Right renal cortex interstitium (tissue), 3 donors: ENCODE measurements at regions not wholly inside any gene's neighbourhood (a gene's known extent, or its start where the extent isn't known, plus 50 kb on each side); places are given as distances from the start of the nearest gene placed in this dataset.

Experiments
- DNase-seq, 3 donors: peaks; one replicate each; pipeline ENCODE4 v3.0.0-alpha.2; 2013; ENCODE audit warnings: low read depth in 3 of 3, low spot score in 2 of 3

DNA sequence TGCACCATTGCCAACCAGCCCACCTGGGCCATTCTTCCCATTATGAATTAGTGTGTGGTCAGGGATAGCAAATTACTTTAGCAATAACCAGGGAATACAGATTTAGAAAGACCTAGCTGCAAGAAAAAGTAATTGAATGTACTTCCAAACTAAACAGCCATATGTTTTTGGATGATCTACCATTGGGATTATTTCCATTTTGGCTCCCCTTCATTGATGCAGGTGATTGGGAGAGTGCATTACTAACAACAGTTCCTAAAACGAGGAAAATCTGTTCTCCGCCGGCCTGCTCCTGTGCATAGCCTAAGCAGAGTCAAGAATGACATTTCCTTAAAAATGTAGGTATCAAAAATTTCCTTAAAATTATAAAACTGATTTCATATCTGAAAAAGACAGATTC, 58.5 kb downstream of the MAIP1 start:
- DNase-seq = no peak

DNA sequence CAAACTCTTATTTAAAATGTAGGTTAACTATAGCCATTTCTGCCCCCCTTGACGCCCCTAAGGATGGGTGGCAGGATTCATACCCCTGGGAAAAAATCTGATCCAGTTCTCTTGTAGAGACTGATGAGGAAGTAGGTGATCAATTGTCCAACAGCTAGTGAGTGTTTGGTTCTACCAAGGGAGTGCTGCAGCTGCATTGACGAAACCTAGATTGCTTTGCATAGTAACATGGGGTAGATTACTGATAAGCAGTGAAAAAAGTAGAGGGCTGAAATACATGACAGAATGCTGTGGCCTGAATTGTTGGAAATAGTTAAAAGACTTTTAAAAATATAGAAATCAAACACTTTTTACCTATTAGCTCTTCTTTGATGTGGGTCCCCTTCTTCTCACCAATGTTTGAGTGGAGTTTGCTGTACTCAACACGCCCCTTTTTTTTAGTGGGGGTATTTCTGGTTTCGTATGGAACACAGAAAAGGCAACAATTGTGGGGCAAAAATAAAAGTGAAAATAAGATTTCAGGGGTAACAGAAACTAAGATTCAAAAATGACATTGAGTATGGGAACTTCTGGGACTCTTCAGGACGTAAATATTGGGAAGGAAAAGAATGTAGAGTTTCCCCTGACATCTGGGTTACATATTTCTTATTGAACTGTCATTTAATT, 66.2 kb downstream of the MAIP1 start:
- no peak for DNase-seq

DNA sequence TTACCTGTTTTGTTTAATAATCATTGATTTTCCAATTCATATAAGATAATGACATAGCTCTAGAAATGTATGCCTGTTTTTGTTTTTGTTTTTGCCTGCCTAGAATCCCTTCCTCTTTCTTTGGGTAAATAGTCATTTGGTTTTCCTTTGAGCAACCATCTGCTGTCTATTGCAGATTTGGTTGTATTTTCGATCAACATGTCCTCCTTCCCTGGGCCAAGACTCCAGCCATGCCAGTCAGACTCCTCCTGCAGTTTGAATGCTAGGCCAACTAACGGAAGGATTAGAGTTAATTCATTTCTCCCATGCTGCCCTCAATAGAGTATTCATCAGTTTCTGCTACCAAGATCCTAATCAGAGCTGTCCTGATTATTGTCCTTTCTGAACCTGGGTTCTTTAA, 67.1 kb downstream of the MAIP1 start:
- DNase-seq = no peak

DNA sequence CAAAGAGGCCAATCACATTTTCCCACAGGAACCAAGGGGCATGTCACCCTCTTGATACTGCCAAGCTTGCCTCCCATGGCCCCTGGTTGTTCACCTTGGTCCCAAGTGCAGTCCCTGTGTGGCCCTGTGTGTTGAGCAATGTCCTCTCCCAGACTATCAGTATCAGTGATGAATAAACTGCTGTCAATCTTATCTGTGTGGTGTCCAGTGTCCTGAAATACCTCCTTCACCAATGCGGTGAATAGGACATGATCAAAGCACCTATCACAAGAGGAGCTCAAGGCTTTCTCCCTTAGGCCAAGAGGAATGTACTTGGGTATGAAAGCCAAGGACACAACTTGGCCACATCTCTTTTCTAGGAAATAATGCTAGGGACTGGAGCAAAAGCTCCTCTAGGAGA, 68.2 kb downstream of the MAIP1 start:
- no peak for DNase-seq

DNA sequence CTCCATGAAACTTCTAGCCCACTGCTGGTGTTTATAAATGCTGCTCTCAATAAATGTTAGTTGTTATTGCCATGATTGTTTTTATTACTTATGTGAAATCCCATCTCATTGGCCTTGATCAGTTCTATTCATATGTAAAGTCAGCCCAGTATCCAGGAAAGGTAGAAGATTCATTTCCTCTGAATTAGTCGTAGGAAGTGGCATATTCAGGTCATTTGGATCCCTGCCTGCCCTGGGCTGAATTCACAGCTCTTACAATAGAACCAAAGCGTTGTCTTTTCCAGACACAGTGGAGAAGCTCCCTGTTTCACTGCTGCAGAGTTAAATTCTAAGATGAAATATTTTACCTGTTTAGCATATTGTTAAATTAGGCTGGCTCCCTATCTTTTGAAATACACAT, 70.3 kb downstream of the MAIP1 start:
- no peak for DNase-seq

DNA sequence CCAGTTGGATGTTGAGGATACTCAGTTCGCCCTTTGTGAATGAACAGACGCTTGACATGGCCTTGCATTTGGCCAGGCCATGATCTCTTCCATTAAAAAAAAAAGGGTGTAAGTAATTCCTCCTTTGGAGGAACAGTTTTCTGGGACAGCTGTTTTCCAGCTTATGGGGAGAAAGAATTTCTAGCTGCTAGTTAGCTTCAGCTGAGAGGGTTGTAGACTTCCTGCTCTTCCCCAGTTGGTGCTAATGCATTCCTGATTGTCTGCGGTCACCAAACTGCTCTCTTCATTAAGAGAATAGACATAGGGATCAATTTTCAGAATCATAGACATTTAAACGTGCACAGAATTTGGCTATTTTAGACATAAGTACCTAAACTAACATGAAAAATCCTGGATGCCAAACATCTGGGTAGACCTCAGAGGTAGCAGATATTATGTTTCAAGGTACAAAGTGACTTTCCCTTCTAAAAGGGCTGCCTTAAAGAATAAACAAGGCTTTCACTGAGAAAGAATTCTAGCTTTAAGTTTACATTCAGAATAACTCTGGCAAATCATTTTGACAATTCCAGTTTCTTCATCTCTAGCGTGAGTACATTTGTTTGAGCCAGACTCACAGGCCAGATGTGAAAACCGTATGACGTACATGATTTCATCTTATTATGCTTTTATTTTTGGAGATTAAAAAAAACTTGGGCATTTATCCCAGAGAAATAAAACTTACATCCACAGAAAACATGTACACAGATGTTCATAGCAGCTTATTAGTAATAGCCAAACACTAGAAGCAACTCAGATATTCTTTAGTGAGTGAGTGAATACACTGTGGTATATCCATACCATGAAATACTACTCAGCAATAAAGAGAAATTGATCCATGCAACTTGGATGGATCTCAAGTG, 71.2 kb downstream of the MAIP1 start:
- DNase-seq = no peak

DNA sequence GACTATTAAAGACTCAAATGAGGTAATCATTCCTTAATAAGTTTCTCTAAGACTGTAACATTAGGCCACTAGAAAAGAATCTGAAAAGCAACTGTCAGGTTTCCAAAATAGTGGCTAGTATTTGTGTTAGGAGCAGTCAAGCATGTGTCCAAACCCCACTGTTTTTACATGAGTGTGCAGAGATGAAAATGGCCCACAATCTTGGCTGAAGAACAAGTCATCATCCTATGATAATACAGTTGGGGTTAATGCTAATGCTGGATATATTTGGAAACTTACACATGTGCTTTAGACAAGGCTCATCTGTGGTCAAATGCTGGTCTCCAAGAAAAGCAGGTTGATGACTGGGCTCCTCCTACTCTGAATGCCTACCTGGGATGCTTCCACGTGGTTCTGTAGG, 73.6 kb downstream of the MAIP1 start:
- DNase-seq = no peak

DNA sequence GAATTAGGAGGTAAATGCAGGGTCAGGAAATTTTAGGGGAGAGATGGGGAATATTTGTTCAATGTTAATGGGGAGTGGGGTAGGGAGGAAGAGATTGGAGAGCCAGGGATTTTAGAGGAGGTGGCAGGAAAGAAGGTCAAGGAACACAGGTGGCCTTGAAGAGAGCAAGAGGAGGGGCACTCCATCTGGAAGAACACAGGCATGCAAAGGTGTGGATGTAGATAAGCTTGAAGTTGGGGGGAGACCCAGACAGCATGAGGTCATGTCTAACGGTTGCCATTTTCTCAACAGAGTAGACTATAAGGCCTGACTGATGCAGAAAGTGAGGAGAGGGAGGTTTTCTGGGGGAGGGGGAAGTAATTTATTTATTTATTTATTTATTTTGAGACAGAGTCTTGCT, 77.5 kb downstream of the MAIP1 start:
- no peak for DNase-seq

DNA sequence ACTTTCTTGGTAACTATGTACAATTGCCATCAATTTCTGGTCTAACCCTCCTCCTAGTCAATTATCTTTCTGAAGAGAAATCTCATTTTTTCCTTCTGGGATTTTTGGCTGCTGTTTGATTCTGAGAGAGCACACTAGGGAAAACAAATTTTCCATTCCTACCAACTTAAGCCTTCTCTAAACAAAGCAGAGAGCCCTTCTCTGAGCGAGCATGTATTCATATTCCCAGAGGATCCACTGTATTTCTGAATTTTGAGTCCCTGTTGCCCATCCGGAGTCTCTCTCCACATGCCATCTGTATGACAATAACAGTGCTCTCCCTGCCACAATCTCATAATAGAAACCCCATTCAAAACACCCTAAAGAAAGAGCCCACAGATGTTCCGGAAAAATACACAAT, 78.5 kb downstream of the MAIP1 start:
- no peak for DNase-seq

DNA sequence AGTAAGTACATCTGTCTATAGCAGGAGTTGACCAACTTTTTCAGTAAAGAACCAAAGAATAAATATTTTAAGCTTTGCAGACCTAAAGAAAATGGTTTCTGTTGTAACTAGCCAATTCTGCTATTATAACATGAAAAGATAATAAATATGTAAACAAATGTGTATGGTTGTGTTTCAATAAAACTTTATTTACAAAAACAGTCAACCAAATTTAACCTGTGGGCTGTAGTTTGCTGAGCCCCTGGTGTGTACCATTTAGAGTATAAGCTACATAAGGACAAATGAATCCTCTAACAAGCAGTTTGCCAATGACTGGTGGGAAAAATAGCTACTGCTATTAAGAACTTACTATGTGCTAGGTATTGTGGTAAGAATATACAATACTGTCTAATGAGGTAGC, 79.4 kb downstream of the MAIP1 start:
- no peak for DNase-seq

DNA sequence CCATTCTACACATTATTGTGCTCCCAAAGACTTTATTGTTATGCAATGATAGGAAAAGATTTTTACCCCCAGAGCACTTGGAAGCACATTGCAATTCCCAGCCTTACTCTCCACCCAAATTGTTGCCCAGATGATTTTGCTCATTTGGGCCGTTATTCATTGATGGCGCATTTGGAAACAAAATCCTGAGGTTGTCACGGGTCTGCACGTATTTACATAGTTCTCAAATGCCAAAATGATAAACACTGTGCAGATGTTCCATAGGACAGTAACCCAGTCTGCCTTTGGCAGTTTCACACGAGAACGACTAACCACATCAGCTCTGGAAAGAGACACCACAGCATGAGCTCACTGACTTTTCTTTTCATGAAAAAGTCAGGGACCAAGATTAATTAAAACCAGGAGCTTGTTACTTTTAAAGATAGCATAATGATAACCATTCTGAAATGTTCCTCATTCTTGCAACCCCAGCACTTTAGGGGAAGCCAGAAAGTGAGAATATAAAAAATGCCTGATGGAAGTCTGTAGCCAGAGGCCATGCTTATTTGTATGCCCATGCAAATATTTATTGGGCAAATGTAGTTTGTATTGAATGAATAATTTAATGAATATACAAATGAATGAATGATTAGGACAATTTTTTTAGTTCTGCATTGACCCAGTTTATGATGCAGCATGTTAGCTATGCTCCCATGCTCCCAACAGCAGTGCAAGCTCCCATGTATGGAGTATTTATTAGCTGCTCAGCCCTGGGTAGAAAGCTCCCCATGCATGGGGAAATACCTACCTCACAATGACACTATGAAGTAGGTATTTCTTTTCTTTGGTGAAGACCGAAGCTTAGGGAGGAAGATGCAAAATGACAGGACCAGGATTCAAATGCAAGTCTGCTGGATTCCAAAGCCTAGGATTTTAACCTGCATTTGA, 84.6 kb downstream of the MAIP1 start:
- no peak for DNase-seq

DNA sequence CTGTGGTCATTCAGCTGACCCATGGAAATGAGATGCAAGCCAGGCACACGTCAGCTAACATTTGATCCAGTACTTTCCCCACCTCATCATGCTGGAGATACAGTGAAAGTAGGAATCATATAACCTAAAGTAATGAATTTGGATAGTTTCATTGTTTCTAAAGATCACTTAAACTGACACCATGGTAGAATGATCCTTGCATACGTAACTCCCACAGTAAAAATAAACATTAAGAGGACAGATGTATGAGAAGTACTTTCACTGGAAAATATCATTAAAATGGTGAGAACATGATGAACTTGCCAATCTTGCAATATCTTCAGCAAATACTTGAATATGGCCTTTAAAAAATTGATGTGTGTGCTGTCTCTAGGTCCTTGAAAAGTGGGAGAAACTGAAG, 85.4 kb downstream of the MAIP1 start:
- no peak for DNase-seq

DNA sequence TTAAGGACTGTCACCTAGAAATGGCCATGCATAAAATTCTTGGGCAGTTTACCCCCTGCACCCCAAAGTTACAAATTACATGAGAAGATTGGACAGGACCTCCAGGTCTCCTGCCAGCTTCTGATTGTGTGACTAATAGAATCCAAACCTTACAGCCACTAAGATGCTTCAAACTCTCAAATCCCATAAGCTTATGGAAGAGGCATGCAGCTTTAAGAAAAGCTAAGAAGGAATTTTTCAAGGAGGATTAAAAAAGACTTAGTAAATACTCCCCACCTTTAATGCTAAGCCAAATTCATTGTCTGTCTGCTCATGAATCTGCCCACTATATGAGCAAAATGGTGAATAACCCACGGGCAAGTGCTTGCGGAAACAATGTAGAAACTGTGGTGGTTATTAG, 86.3 kb downstream of the MAIP1 start:
- DNase-seq = no peak

DNA sequence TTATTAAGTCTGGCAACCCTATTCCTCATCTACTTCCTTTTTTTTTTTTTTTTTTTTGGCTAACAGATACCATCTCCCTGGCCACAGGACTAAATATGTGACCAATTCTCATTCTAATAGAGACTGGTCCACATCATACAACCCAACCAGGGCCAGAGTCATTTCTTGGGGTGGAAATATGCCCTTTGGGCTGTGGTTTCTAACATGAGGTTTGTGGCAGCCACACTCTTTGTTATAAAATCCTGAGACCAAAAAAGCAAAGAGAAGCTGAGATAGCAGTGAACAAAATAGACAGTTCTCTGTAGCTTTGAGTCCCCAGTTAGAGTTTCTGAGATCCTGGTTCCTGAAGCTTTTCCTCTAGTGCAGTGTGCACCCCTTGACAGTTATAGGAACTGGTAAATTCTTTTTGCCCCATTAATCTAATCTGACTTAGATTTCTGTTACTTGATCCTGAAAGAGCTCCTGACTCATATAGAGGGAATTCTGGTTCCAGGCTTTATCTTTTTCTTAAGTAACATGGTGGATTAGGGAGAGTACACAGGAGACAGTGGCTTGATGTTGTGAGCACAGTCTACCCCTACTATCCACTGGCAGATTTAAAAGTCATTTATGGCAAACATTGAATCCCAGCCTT, 86.8 kb downstream of the MAIP1 start:
- no peak for DNase-seq

DNA sequence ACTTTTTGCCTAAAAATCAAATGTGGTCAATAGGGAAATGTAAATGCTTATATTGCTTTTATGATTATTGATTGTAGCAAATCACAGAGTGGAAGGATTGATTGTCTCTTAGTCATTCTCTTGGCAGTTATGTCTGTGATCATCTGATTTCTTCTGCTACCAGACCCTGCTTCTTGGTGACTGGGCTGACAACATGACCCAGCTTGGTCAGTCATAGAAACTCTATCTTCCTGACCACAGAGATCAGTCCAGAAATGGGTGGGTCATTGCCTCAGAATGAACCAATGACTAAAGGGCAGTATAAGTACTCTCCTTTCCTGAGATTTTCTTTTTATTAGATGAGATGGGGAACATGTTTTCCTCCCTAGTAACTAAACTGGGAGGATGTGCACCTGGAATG, 87.6 kb downstream of the MAIP1 start:
- DNase-seq = no peak

DNA sequence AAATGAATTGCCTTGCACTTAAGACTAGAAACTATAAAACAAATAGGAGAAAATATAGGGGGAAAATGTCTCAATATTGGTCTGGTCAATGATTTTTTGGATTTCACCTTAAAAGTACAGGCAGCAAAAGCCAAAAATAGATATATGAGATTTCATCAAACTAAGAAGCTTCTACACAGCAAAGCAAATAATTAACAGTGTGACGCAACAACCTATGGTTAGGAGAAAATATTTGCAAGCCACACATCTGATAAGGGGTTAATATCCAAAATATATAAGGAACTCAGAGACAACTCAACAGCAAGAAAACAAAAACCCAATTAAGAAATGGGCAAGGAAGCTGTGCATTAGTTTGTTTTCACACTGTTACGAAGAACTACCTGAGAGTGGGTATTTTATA, 89.1 kb downstream of the MAIP1 start:
- DNase-seq = no peak

DNA sequence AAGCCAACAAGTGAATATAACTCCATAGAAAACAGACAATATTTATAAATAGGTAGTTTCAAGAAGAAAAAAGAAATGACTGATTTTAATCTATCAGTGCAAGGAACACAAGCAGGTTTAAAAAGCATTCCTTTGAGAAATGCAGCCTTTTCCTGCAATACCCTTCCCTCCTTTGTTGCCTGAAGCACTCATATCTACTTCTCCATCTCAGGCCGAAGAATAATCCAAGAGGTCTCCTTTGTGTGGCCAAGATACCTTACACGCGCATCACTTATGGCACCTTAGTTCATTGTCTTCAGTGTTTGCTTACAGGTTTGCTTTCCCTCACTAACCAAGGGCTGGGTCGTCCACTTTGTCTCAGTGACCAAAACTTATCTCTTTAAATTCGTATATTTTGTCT, 93.0 kb downstream of the MAIP1 start:
- DNase-seq = no peak

DNA sequence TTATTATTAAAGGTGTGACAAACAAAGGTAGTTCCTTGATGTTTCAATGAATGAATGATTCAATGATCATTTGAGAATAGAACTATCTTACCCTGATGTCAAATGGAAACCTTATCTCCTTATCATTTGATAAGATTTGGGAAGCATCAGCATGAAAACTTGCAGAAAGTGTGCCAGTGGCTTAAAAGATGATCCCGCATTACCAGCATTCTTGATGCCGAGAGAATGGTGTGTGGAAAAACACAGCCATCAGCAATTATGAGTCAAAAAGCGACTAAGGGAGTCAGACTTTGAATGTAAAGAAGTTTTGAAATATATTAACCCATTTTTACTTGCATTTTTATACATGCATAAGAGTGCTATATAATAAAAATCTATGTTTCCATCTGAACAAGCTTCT, 93.7 kb downstream of the MAIP1 start:
- no peak for DNase-seq

DNA sequence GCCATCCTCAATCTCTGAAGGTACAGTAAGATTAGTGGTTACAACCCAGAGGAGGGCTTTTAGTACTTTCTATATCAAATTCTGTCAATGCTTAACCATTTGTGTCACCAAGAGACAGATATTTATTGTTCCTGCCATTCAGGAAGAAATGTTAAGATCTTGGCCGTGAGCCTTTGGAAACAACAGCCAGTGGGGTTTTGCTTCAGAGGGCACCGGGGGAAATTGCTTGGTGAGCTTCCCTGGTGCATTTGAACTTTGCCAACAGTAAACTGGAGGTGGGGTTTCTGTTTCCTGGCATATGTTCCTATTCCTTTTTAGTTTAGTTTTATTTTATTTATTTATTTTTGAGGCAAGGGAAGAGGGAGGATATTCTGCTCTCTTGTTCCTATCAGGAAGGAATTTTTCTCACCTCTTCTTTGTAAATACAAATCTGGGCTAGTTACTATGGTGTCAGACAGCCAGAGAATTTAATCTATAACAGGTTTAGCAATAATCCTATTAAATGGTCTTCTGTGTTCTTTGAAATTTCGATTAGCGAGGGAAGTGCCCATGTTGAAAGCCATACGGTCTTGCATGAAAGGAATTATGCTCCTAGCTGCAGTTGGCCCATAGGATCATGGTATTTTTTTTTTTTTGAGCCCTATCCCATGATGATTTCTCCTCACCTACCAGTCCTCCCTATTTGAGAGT, 95.7 kb downstream of the MAIP1 start:
- no peak for DNase-seq

DNA sequence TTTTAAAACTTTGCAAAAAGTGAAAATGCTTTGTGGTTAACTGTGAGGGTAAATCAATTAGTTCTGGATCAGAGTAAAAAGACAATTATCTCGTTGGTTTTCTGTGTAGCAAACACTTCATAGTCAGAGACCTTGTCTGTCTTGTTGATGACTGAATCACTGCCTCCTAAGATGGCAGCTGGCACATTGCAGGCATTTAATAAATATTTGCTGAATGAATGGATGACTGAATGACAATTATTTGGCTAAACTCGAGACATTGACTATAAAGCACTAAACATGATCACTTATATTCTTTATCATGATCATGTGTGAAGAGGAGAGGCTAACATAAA, 96.2 kb downstream of the MAIP1 start:
- DNase-seq = no peak
